ENCODE measurements at regions not wholly inside any gene's neighbourhood (a gene's known extent, or its start where the extent isn't known, plus 50 kb on each side); places are given as distances from the start of the nearest gene placed in this dataset.

DNA sequence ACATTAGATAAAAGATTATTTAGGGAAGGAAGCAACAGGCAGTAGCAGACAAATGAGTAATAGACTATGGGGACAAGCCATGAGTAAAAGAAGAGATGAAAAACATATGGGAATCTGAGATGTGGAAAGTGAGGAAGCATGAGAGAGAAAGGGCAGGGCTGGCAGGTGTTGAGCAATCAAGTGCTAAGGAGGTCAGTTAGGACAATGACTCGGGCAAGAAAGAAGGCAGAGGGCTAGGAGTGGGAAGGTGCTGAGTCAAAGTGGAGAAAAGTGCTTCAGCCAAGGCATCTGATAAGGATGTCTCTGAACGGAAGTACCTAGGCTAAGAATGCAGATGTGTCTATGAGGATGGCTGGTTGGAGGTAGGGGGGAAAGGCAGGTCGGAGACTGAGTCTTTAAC lies 291.9 kb upstream of the HTR2A start:
- Histone ChIP-seq H3K36me3 (ENCODE audit: control insufficient read depth, insufficient read depth, low read length) (no peaks in the 10 kb centered on the region), H3K27me3 (ENCODE audit: control insufficient read depth, insufficient read depth, low read length) (no peaks in the 10 kb centered on the region), H3K4me3 (ENCODE audit: low read depth, low read length) (no peak overlapping the region)
- TF ChIP-seq, protein P1, sequence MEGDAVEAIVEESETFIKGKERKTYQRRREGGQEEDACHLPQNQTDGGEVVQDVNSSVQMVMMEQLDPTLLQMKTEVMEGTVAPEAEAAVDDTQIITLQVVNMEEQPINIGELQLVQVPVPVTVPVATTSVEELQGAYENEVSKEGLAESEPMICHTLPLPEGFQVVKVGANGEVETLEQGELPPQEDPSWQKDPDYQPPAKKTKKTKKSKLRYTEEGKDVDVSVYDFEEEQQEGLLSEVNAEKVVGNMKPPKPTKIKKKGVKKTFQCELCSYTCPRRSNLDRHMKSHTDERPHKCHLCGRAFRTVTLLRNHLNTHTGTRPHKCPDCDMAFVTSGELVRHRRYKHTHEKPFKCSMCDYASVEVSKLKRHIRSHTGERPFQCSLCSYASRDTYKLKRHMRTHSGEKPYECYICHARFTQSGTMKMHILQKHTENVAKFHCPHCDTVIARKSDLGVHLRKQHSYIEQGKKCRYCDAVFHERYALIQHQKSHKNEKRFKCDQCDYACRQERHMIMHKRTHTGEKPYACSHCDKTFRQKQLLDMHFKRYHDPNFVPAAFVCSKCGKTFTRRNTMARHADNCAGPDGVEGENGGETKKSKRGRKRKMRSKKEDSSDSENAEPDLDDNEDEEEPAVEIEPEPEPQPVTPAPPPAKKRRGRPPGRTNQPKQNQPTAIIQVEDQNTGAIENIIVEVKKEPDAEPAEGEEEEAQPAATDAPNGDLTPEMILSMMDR (IDR thresholded peaks at IDR 0.05; ENCODE audit: insufficient read depth, low read length, poor library complexity, severe bottlenecking) = no peak
- DNase-seq (ENCODE audit: low read depth) = no peak

DNA sequence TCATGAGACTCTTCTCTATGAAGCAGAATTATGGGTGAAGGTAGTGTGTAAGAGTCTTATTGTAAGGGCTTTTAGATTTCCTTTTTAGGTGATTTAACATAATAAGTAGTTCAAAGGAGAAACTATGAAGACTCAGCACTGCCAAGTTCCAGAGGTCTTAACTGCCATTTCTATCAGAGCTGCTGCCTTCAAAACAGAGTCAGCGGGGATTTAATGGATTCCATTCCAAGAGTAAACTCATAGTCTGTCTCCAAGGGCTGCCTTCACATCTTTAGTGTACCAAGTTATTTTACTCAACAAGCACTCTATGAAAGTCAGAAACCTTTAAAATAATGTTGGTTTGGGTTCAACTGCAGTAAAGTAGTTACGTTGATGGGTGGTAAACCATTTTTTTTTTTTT lies 289.6 kb upstream of the HTR2A start:
- Histone ChIP-seq H3K4me3 (ENCODE audit: low read depth, low read length) (no peak overlapping the region), H3K36me3 (ENCODE audit: control insufficient read depth, insufficient read depth, low read length) (no peaks in the 10 kb centered on the region), H3K27me3 (ENCODE audit: control insufficient read depth, insufficient read depth, low read length) (no peaks in the 10 kb centered on the region)
- DNase-seq (ENCODE audit: low read depth) = no peak
- TF ChIP-seq, protein P1 (IDR thresholded peaks at IDR 0.05; ENCODE audit: insufficient read depth, low read length, poor library complexity, severe bottlenecking) = no peak

DNA sequence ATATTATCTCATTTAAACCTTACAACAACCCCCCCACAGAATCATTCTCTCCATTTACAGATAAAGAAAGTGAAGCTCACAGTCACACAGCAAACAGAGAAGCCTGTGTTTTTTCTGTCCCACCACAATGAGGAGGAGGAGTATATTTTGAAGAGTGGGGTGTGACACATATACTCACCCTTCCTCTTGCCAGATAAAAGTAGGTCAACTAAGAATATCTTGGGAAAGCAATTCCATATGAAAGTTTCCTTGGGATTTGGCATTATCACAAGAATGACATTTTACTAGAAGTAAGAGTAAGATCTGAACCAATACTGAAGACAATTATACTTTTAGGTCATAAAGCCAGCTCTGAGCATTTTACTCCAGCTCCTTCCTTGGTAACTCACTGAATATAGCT lies 287.5 kb upstream of the HTR2A start:
- Histone ChIP-seq H3K4me3 (ENCODE audit: low read depth, low read length) (no peak overlapping the region), H3K36me3 (ENCODE audit: control insufficient read depth, insufficient read depth, low read length) (no peaks in the 10 kb centered on the region), H3K27me3 (ENCODE audit: control insufficient read depth, insufficient read depth, low read length) (no peaks in the 10 kb centered on the region)
- DNase-seq (ENCODE audit: low read depth) = no peak
- TF ChIP-seq, protein P1 (IDR thresholded peaks at IDR 0.05; ENCODE audit: insufficient read depth, low read length, poor library complexity, severe bottlenecking) = no peak

DNA sequence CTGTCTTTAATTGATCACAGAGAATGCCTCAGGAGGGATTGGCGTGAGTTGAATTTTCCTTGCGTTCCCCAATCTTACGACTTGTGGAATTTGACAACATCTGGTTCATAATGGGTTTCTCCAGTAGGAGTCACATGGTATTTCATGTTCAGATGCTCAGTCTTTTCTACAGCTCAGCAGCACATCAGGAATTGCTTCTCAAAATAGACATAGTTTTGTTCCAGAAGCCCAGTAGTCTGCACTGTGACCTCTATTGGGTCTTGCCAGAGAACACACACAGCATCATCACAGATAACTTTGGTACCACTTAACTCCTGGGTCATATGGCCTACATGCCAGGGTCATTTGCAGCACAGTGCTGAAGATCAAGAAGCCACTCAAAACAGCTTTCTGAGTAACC lies 282.5 kb upstream of the HTR2A start:
- DNase-seq (ENCODE audit: low read depth) = no peak
- TF ChIP-seq, protein P1 (IDR thresholded peaks at IDR 0.05; ENCODE audit: insufficient read depth, low read length, poor library complexity, severe bottlenecking) = no peak
- Histone ChIP-seq H3K4me3 (ENCODE audit: low read depth, low read length) (no peak overlapping the region), H3K36me3 (ENCODE audit: control insufficient read depth, insufficient read depth, low read length) (no peaks in the 10 kb centered on the region), H3K27me3 (ENCODE audit: control insufficient read depth, insufficient read depth, low read length) (no peaks in the 10 kb centered on the region)

DNA sequence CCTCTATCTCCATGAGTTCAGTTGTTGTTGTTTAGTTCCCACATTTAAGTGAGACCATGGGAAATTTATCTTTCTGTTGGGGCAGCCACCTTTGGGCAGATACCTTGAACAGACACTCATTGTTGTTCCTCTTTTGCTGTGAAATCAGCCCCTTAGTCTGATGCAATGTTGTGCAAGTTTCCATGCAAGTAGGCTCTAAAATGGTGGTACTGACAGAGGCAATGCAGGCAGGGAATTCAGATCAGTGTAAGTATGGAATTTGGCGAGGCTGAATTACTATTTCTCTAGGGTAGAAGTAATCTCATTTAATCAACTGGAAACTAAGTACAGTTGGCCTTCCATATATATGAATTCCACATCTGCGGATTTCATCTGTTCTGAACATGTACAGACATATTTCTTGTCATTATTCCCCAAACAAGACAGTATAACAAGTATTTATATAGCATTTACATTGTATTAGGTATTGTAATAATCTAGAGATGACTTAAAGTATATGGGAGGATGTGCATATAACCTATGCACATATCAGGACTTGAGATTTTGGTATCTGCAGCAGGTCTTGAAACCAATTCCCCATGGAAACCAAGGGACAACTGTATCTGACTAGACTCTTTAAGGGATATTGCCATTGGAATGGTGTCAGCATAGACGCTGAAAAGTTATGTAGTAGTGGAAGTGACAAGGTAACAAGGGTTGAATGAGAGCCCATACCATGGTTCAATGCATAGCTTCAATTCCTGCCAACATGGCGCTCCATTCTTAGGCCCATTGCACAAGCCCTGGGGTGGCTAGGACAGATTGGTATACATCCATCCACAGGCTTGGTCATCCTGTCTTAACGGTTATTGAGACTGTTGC lies 281.5 kb upstream of the HTR2A start:
- Histone ChIP-seq H3K27me3 (ENCODE audit: control insufficient read depth, insufficient read depth, low read length) (no peaks in the 10 kb centered on the region), H3K4me3 (ENCODE audit: low read depth, low read length) (no peak overlapping the region), H3K36me3 (ENCODE audit: control insufficient read depth, insufficient read depth, low read length) (no peaks in the 10 kb centered on the region)
- TF ChIP-seq, protein P1 (IDR thresholded peaks at IDR 0.05; ENCODE audit: insufficient read depth, low read length, poor library complexity, severe bottlenecking) = no peak
- no peak for DNase-seq (ENCODE audit: low read depth)

Data from kidney epithelial cell (primary cell).